SK-N-SH (cell line): ENCODE measurements at regions not wholly inside any gene's neighbourhood (a gene's known extent, or its start where the extent isn't known, plus 50 kb on each side); places are given as distances from the start of the nearest gene placed in this dataset.

Experiments used
- CTCF ChIP-seq: fragments of 200-600 bp; sonication (generic); IDR thresholded peaks from 2 replicates; pipeline ENCODE4 v1.6.1; 2017; ENCODE audit warnings: antibody characterized with exemption, mild to moderate bottlenecking, moderate library complexity
- ELF1 ChIP-seq: IDR thresholded peaks from 2 replicates; pipeline ENCODE4 v1.4.0; 2012
- EP300 ChIP-seq, 2 experiments: IDR thresholded peaks; 2 replicates each; pipeline versions ENCODE4 v1.4.0 to v1.6.1; 2012; ENCODE audit warnings: borderline replicate concordance in 1 of 2, low read depth in 1 of 2, low read length in 1 of 2
- FOSL2 ChIP-seq: IDR thresholded peaks from 2 replicates; pipeline ENCODE4 v1.4.0; 2012; ENCODE audit warnings: low read depth, mild to moderate bottlenecking, moderate library complexity, borderline replicate concordance
- IRF3 ChIP-seq: fragments of 150-350 bp; IDR thresholded peaks from 2 replicates; pipeline ENCODE4 v1.6.1; 2016; ENCODE audit warnings: mild to moderate bottlenecking, low read depth, low read length
- MAX ChIP-seq: IDR thresholded peaks from 2 replicates; pipeline ENCODE4 v1.4.0; 2012; ENCODE audit warnings: low read depth
- MXI1 ChIP-seq: IDR thresholded peaks from 2 replicates; pipeline ENCODE4 v1.6.1; 2012; ENCODE audit warnings: mild to moderate bottlenecking, low read depth, low read length, improper control_type of control experiment
- NRF1 ChIP-seq: IDR thresholded peaks from 2 replicates; pipeline ENCODE4 v1.6.1; 2012; ENCODE audit warnings: low read depth, mild to moderate bottlenecking, low read length
- POLR2AphosphoS5 ChIP-seq: IDR thresholded peaks from 2 replicates; pipeline ENCODE4 v1.6.1; 2012; ENCODE audit warnings: low read depth, low read length
- RAD21 ChIP-seq: IDR thresholded peaks from 2 replicates; pipeline ENCODE4 v1.6.1; 2012; ENCODE audit warnings: mild to moderate bottlenecking, low read length
- REST ChIP-seq: IDR thresholded peaks from 2 replicates; pipeline ENCODE4 v1.6.1; 2012; ENCODE audit warnings: mild to moderate bottlenecking, low read depth, low read length, moderate library complexity

GRCh38 chr5:155689406-155689805, 637.6 kb upstream of the SGCD start:
- no peak for TF ChIP-seq NRF1
- no peak for TF ChIP-seq POLR2AphosphoS5
- TF ChIP-seq ELF1, result no peak
- no peak for TF ChIP-seq FOSL2
- TF ChIP-seq CTCF, result no peak
- TF ChIP-seq RAD21, result no peak
- TF ChIP-seq MXI1, result no peak
- TF ChIP-seq MAX, result no peak
- TF ChIP-seq REST, result no peak
- no peak for TF ChIP-seq IRF3
- TF ChIP-seq EP300 (IDR thresholded peaks at IDR 0.05; ENCODE audit: borderline replicate concordance in 1 of 2, low read depth in 1 of 2, low read length in 1 of 2), result no peak
